ENCODE measurements at regions not wholly inside any gene's neighbourhood (a gene's known extent, or its start where the extent isn't known, plus 50 kb on each side); places are given as distances from the start of the nearest gene placed in this dataset.
"Not testable (repeated sequence)": the region's sequence is repeated elsewhere in the genome, so short reads cannot be mapped to it uniquely, and the experiment has no call there.

DNA sequence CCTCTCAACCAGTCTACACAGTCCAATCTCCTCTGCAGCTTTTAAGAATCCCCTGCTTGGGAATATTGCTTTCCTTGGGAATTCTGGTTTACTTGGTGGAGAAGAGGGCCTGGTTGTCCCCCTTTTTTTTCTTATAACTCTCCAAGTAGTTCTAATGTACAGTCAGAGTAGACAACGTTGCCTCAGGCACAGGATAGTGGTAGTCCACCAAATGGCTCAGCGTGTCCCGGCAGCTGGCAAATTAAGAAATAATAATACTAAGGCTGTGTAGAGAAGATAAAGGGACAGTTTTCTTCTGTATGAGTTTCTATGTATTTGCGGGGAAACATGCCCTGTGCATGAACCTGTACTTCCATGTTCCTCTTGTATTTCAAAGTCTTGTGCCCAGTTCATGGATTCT, 145.7 kb upstream of the RREB1 start:
- no peak for DNase-seq

DNA sequence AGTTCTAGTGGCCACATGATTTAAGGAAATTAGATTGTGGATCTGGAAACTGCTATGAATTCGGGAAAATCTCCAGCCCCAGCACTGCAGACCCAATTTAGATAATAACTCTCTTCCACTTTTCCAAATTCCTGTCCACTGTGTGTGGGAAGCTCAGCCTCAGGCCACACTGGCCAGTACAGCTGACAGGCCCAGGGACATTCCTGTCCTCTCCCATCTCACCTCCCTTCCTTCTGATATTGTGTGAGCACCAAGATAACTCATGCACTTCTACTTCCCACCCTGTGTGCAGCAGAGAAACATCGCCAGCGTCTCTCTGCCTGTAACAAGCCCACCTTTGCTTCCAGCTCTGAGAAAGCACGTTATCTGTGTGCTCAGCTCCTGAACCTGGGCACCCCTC, 145.1 kb upstream of the RREB1 start:
- no peak for DNase-seq

DNA sequence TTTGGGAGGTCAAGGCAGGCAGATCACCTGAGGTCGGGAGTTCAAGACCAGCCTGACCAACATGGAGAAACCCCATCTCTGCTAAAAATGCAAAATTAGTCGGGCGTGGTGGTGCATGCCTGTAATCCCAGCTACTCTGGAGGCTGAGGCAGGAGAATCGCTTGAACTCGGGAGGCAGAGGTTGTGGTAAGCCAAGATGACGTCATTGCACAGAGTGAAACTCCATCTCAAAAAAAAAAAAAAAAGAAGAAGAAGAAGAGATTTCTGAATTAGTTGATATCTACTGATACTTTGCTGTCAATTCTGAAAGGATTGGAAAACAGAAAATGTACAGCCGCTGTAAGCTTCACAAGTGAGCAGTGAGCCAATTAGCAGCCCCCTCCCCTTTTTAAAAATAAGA, 144.4 kb upstream of the RREB1 start:
- not testable (repeated sequence) for DNase-seq

DNA sequence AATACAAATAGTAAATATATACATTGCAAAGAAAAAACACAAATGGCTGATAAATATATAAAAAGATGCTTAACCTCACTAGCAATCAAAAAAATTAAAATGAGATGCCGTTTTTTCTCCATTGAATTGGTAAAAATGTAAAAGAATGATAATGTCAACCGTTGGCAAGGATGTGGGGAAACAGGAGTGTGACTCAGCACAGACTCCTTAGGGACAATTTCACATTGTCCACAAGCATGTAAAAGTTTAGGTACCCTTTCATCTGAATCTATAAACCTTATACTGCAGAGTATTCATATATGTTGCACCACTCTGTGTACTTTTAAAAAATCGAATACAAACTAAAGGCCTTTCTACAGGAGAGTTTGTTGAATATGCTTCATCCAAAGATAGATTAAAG, 143.1 kb upstream of the RREB1 start:
- DNase-seq, result no peak

DNA sequence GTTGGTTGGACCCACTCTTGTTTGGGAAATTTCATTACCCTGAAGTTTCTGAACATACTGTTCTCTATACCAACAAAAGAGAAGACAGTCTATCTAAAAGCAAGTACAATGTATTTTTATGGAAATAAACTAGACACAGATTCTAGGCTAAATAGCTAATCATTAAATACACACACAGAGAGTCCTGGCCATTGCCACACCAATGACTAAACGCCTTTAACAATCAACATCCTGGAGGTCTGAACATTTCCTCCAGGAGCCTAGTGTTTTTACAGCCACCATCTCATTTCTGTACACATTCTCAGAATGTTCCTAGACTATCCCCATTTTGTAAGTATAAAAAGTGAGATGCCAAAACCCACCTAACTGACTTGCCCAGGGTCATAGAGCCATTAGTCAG, 141.6 kb upstream of the RREB1 start:
- DNase-seq, result no peak

DNA sequence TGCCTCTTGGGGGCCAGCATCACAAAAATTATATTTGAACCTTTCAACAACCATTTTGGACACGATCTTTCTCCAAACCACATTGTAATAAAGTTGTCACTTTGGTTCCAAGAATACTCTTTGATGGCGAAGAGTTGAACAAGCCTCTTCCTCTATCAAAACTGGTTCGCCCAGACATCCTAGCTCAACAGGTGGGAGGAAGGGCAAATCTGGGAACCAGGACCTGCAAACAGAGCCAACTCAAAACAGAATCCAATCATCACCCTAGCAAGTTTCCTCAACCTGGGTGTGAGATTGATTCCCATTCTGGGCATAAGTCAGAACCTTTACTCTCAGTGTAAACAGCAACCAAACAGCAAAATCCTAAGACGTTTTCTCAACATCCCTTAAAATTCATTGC, 141.2 kb upstream of the RREB1 start:
- no peak for DNase-seq

DNA sequence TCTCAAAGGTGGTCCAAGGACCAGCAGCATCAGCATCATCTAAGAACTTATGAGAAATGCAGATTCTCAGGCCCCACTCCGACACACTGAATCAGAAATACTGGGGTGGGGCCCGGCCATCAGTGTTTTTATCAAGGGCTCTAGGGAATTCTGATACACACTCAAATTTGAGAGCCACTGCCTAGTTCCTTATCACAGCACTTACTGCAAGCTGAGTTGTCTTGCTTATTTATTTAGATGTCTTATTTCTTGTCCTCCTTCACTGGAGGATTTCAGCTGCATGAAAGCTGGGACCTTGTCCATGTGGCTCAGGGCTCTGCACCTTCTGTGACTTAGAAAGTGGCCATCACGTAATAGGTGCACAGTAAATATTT, 139.4 kb upstream of the RREB1 start:
- DNase-seq, result no peak

DNA sequence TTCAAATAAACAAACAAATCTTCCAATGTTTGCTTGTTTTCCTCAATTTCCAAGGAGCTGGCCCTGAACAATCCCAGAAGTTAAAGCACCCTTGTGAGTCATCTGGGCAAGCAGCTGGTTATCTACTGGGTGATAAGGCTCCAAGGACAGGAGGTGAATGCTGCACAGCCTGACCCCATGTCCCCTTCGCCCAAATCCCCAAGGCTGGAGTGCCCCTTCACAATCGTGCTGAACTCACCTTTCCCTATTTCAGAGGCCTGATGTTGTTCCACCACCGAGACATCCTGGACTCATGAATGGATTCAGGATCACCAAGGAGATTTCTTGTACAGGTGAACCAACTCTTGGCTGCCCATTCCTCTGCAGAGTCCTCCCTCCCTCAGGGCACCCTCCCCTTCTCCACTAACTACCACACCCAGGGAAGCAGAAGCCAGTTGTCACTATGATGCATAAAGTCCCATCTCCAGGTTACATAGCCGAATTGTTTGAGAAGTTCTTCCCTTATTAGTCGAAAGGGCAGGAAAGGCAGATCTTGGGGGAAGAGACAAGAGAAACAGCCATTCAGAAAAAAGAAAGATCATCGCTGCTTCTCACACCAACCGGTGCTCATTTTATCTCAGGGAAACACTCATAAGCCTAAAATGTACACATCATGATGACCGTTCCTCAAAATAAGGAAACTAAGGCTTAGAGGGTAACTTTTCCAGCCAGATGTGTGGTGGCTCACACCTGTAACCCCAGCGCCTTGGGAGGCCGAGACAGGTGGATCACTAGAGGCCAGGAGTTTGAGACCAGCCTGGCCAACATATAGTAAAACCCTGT, 138.8 kb upstream of the RREB1 start:
- no peak for DNase-seq

DNA sequence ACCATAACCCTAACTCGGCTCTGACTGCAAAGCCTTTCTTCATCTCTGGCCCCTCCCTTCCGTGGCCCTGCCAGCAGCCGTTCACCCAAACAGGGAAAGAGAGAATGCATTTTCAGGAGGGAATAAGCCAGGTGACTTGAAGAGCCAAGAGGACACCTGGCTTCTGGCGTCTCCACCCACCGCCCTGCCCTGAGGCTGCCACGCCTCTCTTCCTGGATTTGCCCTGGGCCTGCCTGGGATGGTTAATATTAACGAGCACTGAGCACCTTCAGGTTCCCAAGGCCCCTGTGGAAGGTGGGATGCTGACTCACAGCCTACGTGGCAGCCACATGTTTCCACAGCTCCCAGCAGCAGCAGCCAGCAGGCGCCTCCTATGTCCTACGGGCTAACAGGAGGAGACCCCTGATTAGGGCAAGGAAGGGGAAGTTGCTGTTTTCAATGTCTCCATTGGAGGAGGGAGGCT, 138.0 kb upstream of the RREB1 start:
- DNase-seq, result no peak

DNA sequence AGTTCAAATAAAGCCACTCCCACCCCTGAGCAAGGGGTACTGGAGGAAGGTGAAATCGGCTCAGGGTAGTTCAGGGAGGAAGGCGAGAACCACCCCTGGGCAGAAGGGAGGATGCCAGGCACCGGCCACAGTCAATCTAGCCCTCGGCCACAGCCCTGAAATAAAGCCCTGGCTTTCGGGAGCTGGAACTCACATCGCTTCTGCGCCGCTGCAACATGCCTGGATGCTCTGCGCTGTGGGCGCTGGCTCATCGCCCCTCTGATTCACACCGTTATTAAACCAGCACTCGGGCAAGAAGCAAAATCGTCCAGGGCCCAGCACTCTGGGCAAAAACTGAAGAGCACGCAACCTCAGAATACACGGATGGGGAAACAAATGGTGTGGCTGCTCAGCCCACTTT, 136.9 kb upstream of the RREB1 start:
- DNase-seq, result no peak

DNA sequence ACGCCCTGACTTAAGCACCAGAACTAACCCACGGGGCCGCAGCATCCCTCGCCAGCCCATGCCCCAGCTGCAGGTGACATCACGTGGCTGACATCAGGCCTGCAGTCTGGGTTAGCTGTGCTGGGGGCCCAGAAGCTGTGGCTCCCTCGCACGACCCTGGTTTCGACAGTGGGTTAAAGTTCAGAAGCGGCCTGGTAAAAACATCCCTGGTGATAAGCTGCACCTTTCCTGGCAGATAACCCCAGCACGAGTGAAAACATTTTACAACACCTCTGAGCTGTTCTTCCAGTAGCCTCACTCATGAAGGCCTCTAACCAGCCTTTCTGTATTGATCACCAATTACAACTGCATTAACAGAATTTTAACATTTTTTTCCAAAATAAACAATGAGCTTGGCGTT, 136.4 kb upstream of the RREB1 start:
- DNase-seq, result no peak

DNA sequence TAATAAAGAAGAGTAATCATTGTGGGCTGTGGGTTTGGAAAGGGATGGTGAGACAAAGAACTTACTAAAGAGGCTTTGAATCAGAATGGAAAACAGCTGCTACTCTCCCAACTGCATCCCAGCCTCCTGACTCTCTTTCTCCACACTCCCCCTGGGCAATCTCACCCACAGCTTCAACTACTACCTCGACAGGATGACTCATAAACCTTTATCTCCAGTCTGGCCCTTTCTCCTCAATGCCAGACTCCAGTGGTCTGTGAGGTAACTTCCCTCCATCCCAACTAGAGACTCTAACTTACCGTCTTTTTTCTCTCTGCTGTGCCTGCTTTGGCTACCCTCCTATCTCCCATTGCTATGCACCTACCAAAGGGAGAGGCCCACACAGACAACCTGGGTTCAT, 135.3 kb upstream of the RREB1 start:
- no peak for DNase-seq

DNA sequence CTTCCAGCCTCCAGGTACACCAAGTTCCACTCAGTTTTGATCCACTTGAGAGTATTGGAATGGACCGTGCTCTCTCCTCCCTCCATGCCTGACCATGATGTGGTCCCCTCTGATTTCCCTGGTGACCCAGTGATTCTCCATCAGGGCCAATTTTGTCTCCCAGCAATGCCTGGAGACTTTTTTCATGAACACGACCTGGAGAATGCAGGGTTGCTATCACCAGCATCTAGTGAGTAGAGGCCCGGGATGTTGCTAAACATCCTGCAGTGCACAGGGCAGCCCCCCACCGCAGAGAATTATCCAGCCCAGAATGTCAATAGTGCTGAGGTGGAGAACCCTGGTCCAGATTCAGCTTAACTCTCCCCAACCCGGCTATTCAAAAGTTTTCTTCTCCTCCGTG, 134.0 kb upstream of the RREB1 start:
- no peak for DNase-seq

DNA sequence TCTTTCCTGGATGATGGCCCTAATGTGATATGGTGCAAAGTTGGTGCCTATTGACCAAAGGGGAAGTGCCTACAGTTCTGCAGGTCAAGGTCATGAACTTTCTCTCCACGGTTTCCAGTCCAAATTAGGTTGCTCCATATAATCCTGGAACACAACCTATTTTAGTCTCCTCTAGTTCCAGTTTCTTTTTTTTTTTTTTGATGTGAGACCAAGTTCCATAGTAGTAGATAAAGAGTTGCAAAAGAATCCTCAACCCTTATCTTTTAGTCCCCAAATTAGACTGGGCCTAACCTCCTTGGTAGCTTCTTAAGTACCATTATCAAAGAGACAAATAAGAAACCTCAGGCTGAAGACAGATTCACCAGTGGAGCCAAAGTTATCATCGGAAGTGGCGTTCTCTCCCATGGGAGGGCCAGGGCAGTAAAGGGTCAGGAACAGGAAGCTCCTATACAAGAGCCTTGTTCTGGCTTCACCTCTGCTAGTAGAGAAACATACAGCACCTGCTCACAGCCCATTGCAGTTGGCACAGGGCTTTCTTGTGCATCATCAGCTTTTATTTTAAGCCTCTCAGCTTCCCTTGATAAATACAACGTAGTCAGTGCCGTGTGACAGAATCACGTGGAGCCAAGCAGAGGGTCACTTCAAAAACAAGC, 132.2 kb upstream of the RREB1 start:
- DNase-seq, result no peak

DNA sequence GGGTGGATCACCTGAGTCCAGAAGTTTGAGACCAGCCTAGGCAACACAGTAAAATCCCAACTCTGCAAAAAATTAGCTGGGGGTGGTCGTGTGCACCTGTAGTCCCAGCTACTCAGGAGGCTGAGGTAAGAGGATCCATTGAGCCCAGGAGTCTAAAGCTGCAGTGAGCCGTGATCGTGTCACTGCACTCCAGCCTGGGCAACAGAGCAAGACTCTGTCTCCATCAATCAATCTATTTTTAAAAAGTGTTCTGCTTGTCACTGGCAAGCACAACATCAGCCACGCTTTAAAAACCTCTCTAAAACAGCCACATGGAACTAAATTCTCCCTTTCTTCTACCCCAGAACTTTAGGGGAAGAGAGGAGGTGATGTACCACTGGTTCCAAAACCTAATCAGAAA, 131.6 kb upstream of the RREB1 start:
- DNase-seq, result no peak

DNA sequence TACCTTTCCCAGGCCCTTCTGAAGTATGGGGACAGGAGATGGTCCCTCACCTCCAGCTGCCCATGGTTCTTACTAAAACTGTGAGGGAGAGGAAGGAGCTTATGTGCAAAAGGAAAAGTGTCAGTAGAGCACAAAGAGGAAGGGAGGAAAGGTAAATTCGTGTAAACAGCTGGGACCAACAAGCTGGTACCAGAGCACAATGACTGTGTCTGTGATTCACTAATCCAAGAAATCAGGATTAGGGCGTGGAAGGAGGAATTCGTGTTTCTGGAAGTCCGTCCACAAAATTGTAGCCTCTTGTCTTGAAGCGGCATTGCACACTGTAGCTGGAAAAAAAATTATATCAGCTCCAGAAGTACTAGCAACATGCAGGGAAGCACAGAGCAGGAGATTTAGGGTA, 129.0 kb upstream of the RREB1 start:
- DNase-seq, result no peak

DNA sequence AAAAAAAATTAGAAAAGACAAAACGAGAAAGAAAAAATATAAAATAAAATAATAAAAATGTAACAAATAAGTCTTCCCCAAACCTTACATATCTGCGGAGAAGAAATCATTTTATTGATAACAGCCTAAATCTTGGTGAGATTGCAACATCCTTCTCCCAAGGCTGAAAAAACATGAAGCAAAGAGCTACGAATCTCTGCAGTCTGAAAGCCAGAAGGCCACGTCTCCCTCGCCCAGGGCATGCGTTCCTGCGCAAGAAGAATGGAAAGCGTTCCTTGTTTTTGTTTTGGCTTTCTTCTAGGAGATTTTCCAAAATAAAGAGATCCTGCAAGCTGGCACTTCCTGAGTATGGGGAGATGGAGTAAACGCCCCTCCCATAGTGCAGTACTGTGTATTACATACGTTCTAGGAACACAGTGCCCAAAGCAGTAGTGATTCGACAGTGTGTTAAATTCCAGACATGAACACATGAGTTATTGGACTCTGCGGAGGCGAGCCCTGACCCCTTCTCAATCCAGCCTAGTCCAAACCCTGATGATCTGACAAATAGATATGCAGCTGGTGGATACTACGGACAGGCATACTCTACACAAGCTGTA, 126.7 kb upstream of the RREB1 start:
- no peak for DNase-seq

DNA sequence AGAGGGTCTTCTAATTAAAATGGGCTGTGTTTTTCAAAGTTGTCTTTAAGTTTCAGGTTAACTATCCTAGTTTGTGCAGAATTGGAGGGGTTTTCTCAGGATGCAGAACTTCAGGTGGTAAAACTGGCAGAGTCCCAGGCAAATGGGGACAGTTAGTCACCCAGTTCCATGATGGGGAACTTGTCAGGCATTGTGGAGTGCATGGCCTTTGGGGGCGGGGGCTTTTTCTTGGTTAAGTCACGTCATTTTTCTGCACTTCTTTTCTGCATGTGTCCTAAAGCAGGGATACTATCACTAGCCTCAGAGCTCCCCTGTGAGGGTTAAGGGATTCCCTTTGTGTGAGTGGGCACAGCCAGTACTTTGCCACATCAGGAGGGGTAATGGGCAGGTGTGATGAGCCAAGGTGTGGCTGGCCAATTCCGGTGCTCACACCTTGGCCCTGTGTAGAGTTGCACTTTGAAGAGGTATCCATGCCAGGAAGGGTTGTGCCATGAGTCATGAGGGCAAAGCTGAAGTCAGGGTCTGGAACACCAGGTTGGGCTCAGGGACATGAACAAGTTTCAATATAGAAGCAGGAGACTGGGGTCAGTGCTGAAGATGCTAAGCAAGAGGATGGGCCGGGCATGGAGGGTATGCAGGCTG, 126.0 kb upstream of the RREB1 start:
- no peak for DNase-seq

DNA sequence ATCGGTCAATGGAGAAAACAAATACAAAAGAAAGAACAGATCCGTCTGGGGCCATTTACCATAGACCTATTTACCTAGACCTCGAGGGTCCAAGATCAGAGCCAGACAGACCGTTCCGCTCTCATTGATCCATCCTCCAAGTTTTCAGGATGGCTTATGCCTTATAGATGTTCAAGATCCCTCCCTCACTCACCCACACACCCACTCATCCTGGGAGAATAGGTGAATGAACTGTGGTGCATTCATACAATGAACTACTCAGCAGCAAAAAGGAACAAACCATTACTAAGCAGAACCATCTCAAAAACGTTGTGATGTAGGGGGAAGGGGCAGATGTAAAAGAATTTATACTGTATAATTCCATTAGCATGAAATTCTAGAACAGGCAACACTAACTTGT, 125.1 kb upstream of the RREB1 start:
- DNase-seq, result no peak

DNA sequence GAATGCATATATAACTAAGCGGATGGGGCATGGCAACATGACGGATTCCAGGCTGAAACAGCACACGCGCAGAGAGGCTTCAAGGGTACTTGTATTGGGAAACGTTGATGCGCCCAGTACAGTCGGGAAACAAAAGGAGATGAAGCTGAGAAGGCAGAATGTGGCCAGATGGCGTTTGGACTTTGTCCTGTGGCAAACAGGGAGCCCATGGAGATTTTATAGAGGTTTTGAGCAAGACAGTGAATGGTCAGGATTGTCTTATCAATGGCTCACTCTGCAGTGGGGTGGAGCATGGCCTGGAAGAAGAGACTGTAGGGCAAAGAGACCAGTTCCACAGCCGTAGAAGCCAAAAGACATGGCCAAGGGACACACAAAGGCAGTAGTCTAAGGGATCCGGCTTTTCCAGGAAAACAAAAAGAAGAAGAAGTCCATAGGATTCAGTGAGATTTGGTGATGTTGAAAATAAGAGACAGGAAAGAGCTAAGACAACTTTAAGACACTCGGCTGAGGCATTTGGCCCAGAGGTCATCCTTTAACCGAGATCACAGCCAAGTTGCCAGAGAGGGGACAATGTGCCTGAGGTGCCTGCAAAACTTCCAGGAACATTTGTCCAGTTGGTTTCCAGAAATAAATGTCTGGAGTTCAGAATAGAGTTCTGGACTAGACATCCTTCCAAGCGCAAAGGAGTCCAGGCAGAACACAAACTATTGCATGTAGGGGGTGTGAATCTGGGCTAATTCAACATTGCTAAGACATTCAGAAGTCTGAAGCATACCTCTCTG, 123.0 kb upstream of the RREB1 start:
- no peak for DNase-seq

DNA sequence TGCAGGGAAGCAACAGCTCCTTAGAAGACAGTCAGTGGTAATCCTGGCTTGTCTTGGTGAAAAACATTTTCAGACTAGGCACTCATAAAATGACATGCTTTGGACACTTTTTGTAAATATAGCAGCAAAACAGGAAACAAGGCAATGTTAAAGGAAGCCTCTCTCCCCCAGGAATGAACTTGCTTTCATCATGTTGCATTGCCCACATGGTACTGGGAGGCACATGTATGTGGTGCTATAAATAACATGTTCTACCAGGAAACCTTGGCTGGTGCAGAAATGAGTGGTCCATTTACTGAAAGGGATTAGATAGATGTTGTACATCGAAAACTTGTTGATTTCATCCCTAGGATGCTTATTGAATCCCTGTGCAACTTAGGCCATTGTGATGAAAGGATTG, 121.4 kb upstream of the RREB1 start:
- no peak for DNase-seq

DNA sequence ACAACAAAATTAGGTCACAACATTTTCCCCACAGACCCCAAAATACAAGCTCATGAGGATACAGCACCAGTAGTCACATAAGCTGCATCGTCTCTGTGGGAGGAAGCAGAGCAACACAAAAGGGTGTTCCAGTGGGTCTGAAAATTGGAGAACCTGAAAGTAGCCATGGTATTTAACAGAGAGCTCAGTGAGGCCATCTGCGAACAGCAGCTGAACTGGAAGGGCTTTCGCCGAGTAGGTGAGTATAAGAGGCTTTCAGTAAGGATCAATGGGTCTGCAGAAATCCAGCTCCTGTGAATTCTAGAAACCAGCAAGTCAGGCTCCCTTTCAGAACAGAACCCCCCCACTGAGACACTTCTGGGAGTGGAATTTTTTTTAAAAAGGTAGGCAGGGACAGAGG, 120.0 kb upstream of the RREB1 start:
- DNase-seq, result no peak

DNA sequence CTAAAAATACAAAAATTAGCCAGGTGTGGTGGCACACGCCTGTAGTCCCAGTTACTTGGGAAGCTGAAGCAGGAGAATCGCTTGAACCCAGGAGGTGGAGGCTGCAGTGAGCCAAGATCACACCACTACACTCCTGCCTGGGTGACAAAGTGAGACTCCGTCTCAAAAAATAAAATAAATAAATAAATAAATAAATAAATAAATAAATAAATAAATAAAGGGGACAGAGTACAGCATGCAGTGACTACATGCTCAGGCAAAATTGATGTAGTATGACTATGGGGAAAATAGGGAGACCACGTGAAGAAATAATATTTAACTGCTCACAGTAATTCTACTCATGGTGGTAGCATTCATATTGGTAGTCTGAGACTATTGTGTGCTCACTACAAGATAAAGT, 117.7 kb upstream of the RREB1 start:
- not testable (repeated sequence) for DNase-seq

Data from GDM1 (cell line).